CD4-positive, alpha-beta T cell treated with Interleukin-15 for 1 hour (primary cell): ENCODE measurements at regions not wholly inside any gene's neighbourhood (a gene's known extent, or its start where the extent isn't known, plus 50 kb on each side); places are given as distances from the start of the nearest gene placed in this dataset.
"Not testable (repeated sequence)": the region's sequence is repeated elsewhere in the genome, so short reads cannot be mapped to it uniquely, and the experiment has no call there.

Source experiments
- DNase-seq: peaks from one replicate; pipeline ENCODE4 v3.0.0-alpha.2; 2020

GRCh38 chr6:113694278-113695077 is 162.7 kb upstream of the MARCKS start:
- DNase-seq = no peak

- no peak for DNase-seq
These were observed 161.6 kb upstream of the MARCKS start for GRCh38 chr6:113695516-113695915.

- no peak for DNase-seq
These were observed 160.2 kb upstream of the MARCKS start for GRCh38 chr6:113696960-113697359.

- DNase-seq = no peak
These were observed 159.3 kb upstream of the MARCKS start for GRCh38 chr6:113697632-113698410.

GRCh38 chr6:113699239-113699638 is 157.9 kb upstream of the MARCKS start:
- no peak for DNase-seq

GRCh38 chr6:113701552-113702254 is 155.4 kb upstream of the MARCKS start:
- no peak for DNase-seq

- DNase-seq = no peak
These were observed 150.0 kb upstream of the MARCKS start for GRCh38 chr6:113707194-113707593.

- no peak for DNase-seq
These were observed 147.1 kb upstream of the MARCKS start for GRCh38 chr6:113709936-113710509.

GRCh38 chr6:113713665-113714064 is 143.5 kb upstream of the MARCKS start:
- DNase-seq = no peak

GRCh38 chr6:113718588-113718987 is 138.6 kb upstream of the MARCKS start:
- DNase-seq = no peak

GRCh38 chr6:113719064-113719463 is 138.1 kb upstream of the MARCKS start:
- no peak for DNase-seq

- DNase-seq = no peak
These were observed 137.6 kb upstream of the MARCKS start for GRCh38 chr6:113719545-113719944.

- no peak for DNase-seq
These were observed 134.0 kb upstream of the MARCKS start for GRCh38 chr6:113723182-113723581.

- not testable (repeated sequence) for DNase-seq
These were observed 132.2 kb upstream of the MARCKS start for GRCh38 chr6:113724927-113725326.

GRCh38 chr6:113731541-113731940 is 125.6 kb upstream of the MARCKS start:
- DNase-seq = no peak

GRCh38 chr6:113732384-113732966 is 124.7 kb upstream of the MARCKS start:
- DNase-seq = no peak

- no peak for DNase-seq
These were observed 123.8 kb upstream of the MARCKS start for GRCh38 chr6:113733381-113733780.

GRCh38 chr6:113734982-113735381 is 122.2 kb upstream of the MARCKS start:
- no peak for DNase-seq

GRCh38 chr6:113735491-113735890 is 121.7 kb upstream of the MARCKS start:
- DNase-seq = no peak

- no peak for DNase-seq
These were observed 120.2 kb upstream of the MARCKS start for GRCh38 chr6:113736978-113737377.

- DNase-seq = no peak
These were observed 118.0 kb upstream of the MARCKS start for GRCh38 chr6:113739041-113739655.

- DNase-seq = no peak
These were observed 115.5 kb upstream of the MARCKS start for GRCh38 chr6:113741651-113742050.
